Inflammatory macrophage treated with lipopolysaccharide for 1 hour (primary cell): ENCODE measurements at regions not wholly inside any gene's neighbourhood (a gene's known extent, or its start where the extent isn't known, plus 50 kb on each side); places are given as distances from the start of the nearest gene placed in this dataset.

Source experiments
- DNase-seq, 2 donors: peaks; one replicate each; pipeline ENCODE4 v3.0.0-alpha.2; 2020 to 2022

GRCh38 chr10:4775808-4776207 is 50.2 kb upstream of the AKR1E2 start:
- no peak for DNase-seq

- no peak for DNase-seq
These were observed 53.8 kb upstream of the AKR1E2 start for GRCh38 chr10:4772202-4772570.

DNA sequence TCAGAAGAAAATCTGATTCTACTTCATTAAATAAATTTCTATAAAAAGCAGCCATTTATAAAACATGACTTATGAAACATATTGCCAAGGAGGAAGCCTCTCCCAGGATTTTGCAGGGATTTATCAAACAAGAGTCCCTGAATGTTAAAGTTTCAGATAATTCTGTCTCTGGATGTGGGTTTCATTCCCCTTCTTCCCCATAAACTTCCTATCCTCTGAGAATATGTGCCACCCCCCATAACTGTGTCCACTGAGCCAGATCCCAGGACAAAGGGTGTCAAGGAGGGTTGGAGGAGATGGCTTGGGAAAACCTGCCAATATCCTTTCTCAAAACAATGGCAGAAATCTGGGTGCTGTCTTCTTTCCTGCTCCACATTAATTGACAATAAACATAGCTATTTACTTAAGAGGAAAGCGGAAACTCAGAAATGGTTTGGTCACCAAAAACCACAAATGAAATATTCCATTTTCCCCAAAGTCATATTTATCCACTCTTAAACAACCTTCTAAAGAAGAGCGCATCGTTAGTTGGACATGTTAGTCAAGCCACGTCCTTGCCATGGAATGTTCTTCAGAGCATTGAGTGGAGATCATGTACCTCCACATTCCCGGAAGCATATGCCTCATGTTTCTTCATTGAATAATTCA is 54.3 kb upstream of the AKR1E2 start:
- DNase-seq = no peak

- DNase-seq = peak; percentile 84 to 94
These were observed 55.0 kb upstream of the AKR1E2 start for GRCh38 chr10:4770801-4771553.

GRCh38 chr10:4768416-4768815 is 57.6 kb upstream of the AKR1E2 start:
- no peak for DNase-seq

DNA sequence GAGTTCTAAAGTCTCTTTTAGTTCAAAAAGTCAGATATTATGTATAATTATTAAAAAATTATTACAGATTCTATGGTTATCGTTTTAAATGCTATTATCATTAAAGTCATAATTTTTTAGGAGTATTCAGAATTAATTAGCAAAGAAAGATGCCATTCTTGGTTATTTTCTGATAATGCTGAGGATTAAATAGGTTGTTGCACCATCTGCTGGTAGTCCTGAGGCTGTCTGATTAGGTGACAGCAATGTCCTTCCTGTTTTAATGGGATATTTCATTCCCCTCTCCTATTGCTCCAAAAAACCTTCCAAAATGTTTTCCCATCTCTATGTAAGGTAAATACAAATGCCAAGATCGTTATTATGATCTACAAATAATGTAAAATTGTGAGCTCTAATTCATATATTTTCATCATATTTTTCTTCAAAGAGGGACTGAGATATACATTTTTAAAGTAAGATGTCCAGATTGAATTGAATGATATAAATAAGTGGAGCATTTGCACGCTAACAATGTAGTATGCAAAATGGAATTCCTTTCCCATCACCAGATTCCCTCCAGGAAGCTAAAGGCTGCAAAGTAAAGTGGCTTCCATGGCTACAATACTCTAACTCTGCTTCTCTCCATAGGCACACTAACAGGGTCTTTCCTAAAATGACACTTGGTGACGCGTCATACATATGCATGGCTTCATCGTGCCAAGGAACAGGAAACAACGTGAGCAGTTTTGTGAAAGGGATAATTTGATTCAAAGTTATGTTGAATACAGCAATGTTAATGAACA is 58.8 kb upstream of the AKR1E2 start:
- peak; percentile 37 to 50 for DNase-seq

GRCh38 chr10:4766454-4766853 is 59.6 kb upstream of the AKR1E2 start:
- no peak for DNase-seq

DNA sequence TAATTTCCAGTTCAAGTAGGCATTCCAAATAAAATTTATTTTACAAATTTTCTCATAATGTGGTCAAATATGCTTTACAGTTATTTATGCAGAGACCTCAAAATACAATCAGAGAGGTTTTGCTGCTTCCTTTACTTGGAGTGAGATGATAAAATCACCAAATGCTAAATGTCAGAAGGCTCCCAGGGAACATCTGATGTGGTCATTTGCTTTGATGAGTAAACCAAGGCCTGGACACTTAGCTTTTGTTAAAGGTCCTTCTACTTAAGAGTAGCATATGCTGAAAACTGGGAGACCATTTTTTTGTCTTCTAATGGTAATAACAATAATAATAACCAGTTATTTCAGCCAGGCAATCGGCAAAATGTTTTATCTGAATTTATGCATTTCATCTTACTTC is 60.6 kb upstream of the AKR1E2 start:
- DNase-seq = no peak

GRCh38 chr10:4763960-4764428 is 62.0 kb upstream of the AKR1E2 start:
- DNase-seq = no peak

DNA sequence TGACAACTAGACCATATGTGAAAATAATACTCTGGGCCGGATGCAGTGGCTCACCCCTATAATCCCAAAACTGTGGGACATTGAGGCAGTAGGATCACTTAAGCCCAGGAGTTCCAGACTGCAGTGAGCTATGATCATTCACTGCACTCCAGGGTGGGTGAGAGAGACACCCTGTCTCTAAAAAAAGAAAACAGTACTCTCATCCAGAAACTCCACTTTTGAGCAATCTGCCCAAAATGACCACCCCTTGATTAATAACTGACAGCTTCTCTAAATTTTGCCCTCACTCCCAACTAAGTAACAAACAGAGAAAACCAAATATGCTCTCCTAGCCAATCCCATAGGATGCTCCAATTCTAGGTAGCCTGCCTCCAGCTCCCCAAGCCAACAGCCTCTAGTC is 62.5 kb upstream of the AKR1E2 start:
- peak; percentile 13 to 15 for DNase-seq

- DNase-seq = no peak
These were observed 67.8 kb upstream of the AKR1E2 start for GRCh38 chr10:4758256-4758655.

DNA sequence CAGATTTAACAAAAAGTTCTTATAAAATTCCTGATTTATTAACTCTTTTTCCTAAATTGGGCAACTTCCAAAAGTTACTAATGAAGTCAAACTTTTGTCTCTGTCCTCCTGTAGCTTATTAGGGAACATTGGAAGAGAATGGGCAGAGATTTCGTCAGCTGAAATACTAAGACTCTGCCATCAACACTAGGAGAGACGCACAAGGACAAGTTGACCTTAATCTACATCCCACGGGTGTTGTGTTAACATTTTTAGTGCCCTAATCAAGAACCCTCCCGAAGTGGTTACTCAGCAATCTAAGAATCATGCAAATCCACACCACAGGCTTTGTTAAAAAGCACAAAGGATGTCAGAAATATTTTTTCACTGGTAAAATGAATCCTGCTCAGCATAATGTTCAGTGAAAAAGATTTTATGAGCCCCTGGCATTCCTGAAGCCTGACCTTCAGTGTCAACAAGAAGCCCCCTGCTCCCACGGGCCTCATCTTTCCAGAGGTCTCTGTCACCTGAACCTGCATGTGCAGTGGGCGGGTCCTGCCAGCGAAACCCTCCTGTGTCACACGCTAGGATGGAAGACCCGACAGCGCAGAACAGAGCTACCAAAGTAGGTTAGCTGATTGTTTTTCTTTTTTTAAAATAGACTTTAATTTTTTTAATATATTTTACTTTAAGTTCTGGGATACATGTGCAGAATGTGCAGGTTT is 70.6 kb upstream of the AKR1E2 start:
- DNase-seq = no peak

DNA sequence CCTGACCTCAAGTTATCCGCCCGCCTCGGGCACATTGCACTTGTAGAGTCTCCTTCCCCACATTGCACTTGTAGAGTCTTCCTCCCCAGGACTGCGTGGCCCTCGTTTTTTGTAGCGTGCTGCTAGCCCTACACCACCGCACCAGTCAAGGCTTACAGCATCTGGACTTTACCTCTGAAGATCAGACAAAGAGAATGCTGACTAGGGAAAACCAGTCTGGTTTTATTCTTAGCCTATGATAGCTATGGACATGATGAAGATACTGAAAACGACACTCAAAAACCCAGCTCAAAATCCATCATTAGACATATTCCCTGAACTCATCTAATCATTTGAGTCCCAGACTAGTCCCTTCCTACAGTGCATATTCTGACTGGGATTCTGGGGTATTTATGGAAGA is 71.9 kb upstream of the AKR1E2 start:
- DNase-seq = no peak

DNA sequence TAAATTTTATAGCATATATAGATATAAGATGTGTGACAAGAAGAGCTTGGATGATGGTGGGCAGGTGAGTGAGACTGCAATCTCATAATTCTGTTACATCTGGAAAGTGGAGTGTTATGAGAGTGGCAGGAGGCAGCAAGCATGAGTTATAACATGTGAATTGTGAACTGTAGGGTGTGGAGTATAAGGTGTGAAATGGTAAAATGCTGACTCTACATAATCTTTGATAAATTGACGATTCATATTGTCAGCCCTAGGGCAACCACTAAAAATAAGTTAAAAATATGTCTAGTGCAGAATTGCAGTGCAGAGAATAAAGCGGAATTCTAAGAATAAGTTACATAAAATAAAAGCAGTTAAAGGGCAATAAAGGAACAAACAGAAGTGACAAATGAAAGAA is 74.8 kb upstream of the AKR1E2 start:
- DNase-seq = no peak

- DNase-seq = no peak
These were observed 76.8 kb upstream of the AKR1E2 start for GRCh38 chr10:4749271-4749574.

GRCh38 chr10:4748491-4749270 is 77.3 kb upstream of the AKR1E2 start:
- no peak for DNase-seq

DNA sequence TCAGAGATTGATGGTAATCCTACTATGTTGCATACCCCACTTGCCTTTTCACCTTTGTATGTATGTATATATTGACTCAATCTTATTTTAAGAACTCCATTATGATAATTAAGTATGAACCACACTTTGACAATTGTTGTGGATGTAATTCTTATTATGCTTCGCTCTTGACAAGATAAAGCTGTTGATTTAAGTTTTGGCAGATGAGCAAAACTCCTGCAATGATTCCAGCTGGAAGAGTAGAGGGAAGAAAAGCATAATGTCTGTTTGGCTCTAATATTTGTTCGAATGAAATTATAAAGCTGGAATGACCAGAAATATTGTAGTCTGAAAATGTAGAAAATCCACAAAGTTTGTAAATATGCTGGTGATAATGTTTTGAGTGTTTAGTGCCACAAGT is 83.8 kb upstream of the AKR1E2 start:
- DNase-seq = no peak

- no peak for DNase-seq
These were observed 85.5 kb upstream of the AKR1E2 start for GRCh38 chr10:4740471-4740870.

DNA sequence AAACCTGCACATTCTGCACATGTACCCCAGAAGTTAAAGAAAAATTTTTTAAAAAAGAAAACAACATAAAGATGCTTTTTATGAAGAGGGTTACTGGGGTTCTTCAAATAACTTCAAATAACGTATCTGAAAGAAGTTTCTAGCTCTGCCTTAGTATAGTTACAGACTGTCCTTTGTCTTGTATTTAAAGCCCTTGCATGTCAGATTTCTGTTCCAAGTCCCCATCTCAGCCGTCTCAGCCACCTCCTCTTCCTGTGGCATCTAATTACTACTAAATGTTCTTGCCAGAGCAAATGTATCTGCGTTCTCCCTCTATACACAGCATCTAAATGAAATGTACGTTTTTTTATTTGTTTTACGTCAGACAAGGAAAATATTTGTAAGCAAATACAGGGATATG is 89.4 kb upstream of the AKR1E2 start:
- no peak for DNase-seq

GRCh38 chr10:4736183-4736582 is 89.8 kb upstream of the AKR1E2 start:
- DNase-seq = no peak

DNA sequence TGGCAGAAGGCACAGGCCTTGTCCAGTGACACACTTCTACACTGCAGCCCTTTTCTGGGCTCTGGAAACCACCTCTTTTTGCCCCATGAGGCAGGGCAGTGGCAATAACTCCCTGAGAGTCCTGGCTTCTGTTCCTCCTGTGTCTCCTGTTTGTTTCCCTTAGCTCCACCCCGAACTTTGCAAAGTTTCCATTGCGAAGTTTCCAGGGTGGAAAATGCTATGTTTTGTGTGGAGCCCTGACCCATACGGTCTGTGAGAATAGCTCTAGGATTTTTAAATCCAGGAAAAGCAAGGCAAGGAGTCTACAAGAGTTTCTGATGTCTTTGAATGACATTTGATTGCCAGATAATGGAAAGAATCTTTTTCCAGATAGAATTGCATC is 92.2 kb upstream of the AKR1E2 start:
- DNase-seq = no peak

- no peak for DNase-seq
These were observed 92.7 kb upstream of the AKR1E2 start for GRCh38 chr10:4733150-4733842.
